GM12875 (cell line): ENCODE measurements at regions not wholly inside any gene's neighbourhood (a gene's known extent, or its start where the extent isn't known, plus 50 kb on each side); places are given as distances from the start of the nearest gene placed in this dataset.
A peak's percentile ranks its signal among the peaks of the same experiment; 100 is the strongest.
"Not testable (repeated sequence)": the region's sequence is repeated elsewhere in the genome, so short reads cannot be mapped to it uniquely, and the experiment has no call there.

ENCODE experiments used
- H3K4me3 ChIP-seq: one replicate; pipeline ENCODE4 v1.5.1; 2011; ENCODE audit warnings: low read depth, low read length, control low read depth
- TF ChIP-seq, protein P1 (sequence below): IDR thresholded peaks from 2 replicates; pipeline ENCODE4 v1.5.1; 2011; ENCODE audit warnings: low read depth, mild to moderate bottlenecking, control low read depth, inconsistent platforms, low read length, moderate library complexity, borderline replicate concordance; ENCODE audit not compliant: insufficient read depth

DNA sequence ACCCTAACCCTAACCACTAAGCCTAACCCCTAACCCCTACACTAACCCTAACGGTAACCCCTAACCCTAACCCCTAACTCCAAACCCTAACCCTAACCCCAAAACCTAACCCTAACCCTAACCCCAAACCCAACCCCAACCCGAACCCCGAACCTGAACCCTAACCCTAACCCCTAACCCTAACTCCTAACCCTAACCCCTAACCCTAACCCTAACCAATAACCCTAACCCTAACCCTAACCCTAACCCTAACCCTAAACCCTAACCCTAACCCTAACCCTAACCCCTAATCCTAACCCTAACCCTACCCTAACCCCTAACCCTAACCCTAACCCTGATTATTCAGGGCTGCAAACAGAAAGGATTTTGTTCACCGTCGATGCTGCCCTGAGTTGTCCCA lies 144.6 kb upstream of the DUSP22 start:
- not testable (repeated sequence) for H3K4me3 ChIP-seq

DNA sequence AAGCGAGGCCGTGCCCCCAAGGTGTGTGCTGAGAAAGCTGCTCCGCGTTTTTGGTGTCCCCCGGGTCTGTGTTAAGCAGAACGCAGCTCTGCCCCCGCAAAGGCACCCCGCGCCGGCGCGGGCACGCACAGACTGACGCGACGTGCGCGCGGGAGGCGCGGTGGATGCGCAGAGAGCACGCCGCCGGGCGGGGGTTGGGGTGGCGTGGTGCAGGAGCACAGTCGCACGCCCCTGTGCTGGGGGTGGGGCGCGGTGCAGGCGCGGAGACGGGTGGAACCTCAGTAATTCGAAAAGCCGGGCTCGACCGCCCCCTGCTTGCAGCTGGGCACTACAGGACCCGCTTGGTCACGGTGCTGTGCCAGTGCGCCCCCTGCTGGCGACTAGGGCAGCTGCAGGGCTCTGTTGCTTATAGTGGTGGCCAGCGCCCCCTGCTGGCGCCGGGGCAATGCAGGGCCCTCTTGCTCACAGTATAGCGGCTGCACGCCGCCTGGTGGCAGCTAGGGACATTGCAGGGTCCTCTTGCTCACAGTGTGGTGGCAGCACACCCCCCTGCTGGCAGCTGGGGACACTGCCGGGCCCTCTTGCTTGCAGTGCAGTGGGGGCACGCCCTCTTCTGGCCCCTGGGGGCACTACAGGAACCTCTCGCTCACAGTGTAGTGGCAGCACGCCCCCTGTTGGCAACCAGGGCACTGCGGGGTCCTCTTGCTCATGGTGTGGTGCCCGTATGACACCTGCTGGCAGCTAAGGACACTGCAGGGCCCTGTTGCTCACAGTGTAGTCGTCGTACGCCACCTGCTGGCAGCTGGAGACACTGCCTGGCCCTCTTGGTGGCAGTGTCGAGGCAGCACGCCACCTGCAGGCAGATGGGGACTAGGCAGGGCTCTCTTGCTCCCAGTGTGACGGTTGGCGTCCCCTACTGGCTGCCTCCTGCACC lies 144.0 kb upstream of the DUSP22 start:
- not testable (repeated sequence) for H3K4me3 ChIP-seq
- TF ChIP-seq, protein P1, sequence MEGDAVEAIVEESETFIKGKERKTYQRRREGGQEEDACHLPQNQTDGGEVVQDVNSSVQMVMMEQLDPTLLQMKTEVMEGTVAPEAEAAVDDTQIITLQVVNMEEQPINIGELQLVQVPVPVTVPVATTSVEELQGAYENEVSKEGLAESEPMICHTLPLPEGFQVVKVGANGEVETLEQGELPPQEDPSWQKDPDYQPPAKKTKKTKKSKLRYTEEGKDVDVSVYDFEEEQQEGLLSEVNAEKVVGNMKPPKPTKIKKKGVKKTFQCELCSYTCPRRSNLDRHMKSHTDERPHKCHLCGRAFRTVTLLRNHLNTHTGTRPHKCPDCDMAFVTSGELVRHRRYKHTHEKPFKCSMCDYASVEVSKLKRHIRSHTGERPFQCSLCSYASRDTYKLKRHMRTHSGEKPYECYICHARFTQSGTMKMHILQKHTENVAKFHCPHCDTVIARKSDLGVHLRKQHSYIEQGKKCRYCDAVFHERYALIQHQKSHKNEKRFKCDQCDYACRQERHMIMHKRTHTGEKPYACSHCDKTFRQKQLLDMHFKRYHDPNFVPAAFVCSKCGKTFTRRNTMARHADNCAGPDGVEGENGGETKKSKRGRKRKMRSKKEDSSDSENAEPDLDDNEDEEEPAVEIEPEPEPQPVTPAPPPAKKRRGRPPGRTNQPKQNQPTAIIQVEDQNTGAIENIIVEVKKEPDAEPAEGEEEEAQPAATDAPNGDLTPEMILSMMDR, result peak; percentile 86

- H3K4me3 ChIP-seq, result not testable (repeated sequence)
Measured at GRCh38 chr6:150147-150546, 142.1 kb upstream of the DUSP22 start.

DNA sequence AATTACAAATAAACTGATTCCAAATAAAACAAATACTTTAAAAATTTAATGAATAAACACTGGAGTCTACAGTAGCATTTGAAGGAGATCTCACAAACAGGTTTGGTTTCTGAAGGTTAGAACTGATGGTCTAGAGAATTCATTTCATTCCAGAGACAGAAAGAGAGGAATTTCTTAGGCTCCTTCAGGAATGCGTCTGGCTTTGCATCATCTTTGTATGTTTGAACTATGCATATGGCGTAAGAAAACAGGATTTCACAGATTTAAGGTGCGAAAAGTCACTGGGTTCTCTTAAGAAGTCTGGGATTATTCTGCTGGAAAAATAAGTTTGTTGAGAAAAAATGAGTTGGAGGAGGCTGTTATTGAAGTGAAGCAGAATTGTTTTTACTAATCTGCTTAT lies 139.9 kb upstream of the DUSP22 start:
- not testable (repeated sequence) for H3K4me3 ChIP-seq

DNA sequence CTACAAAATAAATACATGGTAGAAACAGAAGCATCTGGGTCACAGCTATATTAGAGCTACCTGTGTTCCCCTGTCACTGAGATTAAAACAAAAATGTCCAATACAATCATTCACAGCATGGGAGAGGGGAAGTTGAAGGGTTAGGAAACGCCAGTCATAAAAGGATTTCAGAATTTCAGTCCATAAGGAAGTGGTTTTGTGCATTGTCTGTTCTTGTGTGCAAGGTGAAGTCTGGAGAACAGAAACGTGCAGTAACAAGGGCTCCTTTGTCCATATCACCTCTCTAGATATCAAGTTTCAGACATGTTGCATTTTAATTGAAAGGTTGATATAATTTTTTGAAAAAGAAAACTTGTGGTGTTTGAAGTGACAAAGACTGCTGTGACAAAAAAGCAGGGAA lies 139.3 kb upstream of the DUSP22 start:
- not testable (repeated sequence) for H3K4me3 ChIP-seq

- H3K4me3 ChIP-seq, result not testable (repeated sequence)
Measured at GRCh38 chr6:153867-154266, 138.4 kb upstream of the DUSP22 start.

DNA sequence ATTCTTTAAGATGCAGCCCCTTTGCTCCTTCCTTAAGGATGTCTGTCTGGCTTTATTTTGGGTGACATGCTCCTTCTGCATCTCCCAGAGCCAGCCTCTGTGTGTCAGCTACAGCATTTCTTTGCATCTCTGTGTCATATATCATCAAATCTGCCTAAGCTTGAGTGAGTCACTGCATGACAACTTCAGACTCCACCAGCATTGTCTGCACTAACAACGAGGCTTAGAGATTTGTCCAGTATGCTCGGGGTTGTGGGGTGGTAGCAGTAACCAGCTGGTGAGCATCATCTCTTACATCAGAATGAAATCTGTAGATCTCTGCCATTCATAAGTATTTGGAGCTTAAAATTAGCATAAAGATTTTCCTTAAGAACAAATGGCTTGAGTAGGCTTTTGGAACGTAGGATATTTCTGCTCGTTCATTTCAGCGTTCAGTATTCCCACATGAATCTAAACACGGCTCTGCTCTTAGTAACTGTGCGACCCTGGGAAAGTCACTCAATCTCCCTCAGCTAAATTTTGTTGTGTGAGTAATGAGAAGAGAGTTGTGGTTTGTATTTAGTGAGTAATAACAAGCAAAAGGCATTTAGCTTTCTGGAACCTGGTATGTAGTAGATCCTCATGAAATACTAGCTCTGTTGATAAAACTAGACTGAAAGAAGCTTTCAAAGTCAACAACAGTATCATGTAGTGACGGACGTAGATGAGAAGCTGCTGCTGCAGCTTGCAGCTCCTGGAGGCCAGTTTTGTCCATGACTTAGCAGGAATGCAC lies 137.8 kb upstream of the DUSP22 start:
- H3K4me3 ChIP-seq, result peak overlapping the region; percentile 2

DNA sequence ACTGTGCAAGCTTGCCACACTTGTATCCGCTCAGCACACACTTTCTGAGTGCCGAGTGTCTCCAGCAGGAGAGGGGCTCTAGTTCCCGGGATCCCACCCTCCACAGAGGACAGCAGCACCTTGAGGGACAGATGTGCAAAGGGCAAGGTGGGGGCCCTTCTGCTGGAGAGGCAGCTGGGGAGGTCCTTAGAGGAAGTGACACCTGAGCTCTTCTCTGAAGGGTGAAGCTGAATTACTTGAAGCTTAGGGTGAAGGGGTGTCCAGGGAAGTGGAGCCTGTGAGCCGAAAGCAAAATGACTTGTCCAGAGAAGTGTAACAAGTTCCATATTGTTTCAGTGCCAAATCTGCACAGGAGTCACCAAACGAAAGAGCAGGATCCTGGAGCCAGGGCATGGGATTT lies 136.3 kb upstream of the DUSP22 start:
- TF ChIP-seq, protein P1, result no peak
- H3K4me3 ChIP-seq, result no peak overlapping the region

DNA sequence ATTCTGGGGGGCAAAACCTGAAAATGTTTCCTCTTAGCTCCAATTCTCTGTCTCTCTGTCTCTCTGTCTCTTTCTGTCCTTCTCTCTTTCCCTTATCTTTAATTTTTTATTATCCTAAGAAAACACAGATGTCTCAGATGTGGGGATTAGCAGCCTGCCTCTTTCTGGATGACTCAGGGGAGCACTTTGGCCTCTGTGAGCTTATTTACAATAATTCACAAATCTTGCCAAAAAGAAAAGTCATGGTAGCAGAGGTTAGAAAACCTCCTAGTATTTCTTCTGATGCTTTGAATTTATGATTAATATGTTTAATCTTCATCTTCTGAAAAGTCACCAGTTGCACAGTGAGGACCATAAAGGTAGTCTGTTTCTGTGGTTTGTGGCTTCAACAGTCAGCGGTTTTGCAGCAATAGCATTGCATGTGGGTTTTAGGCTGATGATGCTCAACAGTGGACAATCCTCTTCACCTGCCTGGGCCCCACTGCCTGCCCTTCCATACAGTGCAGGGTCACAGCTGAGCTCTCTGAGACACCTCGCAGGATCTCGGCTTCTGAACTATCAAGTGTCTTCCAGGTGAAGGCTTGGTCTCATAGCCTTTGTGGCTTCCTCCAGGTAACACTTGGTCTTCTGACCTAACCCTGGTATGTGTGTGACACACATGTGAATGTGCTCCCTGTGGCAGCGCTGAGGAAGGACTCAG lies 135.7 kb upstream of the DUSP22 start:
- not testable (repeated sequence) for H3K4me3 ChIP-seq

DNA sequence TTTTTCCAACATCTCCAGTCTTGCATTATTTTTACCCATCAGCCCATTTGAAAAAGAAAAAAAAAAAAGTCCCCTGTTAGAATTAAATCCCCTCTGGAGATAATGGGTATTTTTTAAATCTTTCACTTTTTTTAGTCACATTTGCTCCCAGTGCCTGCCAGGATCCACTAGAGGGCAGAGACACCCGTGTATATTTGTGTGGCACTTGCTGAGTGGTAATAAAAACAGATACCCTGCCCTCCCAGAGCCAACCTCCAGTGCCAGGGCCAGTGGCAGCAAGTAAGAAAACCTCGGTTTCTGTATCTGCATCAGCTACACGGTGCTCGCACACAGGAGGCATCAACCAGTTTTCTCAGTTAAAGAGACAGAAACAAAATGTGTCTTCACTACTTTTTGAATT lies 135.1 kb upstream of the DUSP22 start:
- H3K4me3 ChIP-seq, result not testable (repeated sequence)
- TF ChIP-seq, protein P1, result peak; percentile 36; the same call in 1 of the 2 replicates

GRCh38 chr6:161657-162056 lies 130.6 kb upstream of the DUSP22 start:
- not testable (repeated sequence) for H3K4me3 ChIP-seq
